GM18951 (cell line): ENCODE measurements at regions not wholly inside any gene's neighbourhood (a gene's known extent, or its start where the extent isn't known, plus 50 kb on each side); places are given as distances from the start of the nearest gene placed in this dataset.

Experiments
- POLR2A ChIP-seq: IDR thresholded peaks from 4 replicates; pipeline ENCODE4 v1.6.1; 2011; ENCODE audit warnings: mild to moderate bottlenecking; ENCODE audit not compliant: insufficient read length, insufficient read depth; ENCODE audit errors: extremely low read depth
- in situ Hi-C: fragments of 300-500 bp; cut with MboI; formaldehyde crosslinking; loops from one replicate; pipeline ENCODE4 v1.12.0; 2022; ENCODE audit warnings: low sequenced_read_pairs, mixed read lengths, inconsistent platforms; ENCODE audit not compliant: unreplicated experiment

DNA sequence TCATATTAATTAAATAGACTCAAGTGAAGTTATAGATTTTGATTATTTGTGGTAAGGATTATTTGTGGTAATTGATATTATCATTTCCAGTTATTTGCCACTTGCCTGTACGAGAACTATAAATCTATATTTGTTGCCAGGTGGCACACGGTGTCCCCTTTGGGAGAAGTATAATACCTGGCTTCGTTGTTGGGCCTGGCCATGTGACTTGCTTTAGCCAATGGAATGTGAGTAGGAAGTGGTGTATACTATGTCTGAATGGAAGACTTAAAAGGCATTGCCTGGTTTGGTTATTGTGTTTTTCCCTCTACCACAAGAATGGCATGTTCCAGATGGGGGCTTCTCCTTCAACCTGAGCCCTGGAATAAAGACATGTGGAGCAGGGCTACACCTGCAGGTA lies 228.1 kb downstream of the CDC5L start:
- in situ Hi-C loops, result no loop called here
- no peak for TF ChIP-seq POLR2A

- TF ChIP-seq POLR2A, result no peak
- in situ Hi-C loops, result no loop called here
Measured at GRCh38 chr6:44617416-44617815, 229.9 kb downstream of the CDC5L start.

- in situ Hi-C loops, result no loop called here
- no peak for TF ChIP-seq POLR2A
Measured at GRCh38 chr6:44618371-44618770, 230.9 kb downstream of the CDC5L start.

GRCh38 chr6:44620922-44621321 lies 233.4 kb downstream of the CDC5L start:
- no peak for TF ChIP-seq POLR2A
- in situ Hi-C loops, result no loop called here

DNA sequence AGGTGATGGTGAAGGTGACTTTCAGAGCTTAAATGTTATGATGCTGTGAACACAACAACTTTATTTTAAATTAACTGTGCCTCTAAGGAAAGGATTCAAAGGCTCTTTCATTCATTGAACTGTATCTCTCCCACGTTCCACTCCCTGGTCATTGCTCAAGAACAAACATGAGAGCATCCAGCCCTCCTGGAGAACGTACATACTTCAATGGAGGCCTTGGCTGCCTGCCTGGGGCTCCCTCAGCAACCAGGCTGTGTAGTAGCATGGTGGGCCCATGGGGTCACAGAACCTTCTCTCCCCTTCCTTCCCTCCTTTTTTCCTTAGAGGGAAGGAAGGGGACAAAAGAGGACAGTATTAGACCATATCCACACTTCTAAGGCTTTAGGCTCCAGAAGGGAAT lies 234.3 kb downstream of the CDC5L start:
- in situ Hi-C loops, result no loop called here
- no peak for TF ChIP-seq POLR2A

- in situ Hi-C loops, result no loop called here
- TF ChIP-seq POLR2A, result no peak
Measured at GRCh38 chr6:44622555-44622954, 235.0 kb downstream of the CDC5L start.

- in situ Hi-C loops, result no loop called here
- no peak for TF ChIP-seq POLR2A
Measured at GRCh38 chr6:44622956-44623355, 235.4 kb downstream of the CDC5L start.

DNA sequence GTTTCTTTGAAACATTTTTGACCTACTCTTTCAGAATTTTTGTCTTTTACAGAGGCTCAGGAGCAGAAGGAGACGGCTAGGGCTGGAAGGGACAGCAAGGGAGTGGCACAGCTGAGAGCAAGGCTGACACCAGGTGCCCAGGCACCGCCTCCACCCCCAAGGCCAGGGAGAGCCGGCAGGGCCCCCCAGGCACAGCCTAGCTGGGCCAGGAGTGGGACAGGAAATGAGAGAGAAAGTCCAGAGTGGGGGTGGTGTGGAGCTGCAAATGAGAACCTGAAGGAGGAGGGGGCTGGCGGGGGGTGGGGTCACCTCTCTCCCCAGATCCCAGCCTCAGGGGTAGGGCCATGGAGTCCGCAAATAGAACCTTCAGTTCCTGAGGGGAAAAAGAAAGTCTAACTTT lies 236.7 kb downstream of the CDC5L start:
- in situ Hi-C loops, result no loop called here
- TF ChIP-seq POLR2A, result no peak

DNA sequence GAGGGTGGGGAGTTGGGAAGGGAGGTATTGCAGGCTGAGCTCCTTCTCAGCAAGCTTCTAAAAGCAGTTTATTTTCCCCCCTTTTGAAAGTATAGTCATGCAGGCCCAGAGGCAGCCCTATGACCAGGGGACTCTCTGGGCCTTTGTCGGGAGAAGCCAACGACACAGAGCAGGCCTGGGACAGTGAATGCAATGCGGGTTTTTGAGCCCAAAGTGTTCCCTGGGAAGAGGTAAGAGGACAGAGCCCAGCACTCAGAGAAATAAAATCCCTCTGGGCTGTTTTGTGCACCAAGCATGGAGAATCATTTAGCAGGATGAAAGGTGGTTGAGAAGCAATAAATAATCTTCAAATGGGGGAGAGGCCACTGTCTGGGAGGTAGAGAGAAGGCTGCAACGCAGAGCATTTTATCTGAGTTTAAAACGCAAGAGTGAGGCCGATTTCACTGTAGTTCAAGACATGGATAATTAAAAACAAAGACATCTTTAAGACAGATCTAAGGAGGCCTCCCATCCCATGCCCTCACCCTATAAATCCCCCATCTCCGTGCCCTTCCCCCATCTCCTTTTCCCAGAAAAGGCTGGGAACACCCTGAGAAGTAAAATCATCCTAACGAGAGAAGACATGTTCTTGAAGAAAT lies 237.5 kb downstream of the CDC5L start:
- no peak for TF ChIP-seq POLR2A
- in situ Hi-C loops, result loop anchor here (25.0 kb wide), 1 partner anchor 1287 kb away; no protein-coding TSS in a partner anchor

- in situ Hi-C loops, result loop anchor here (25.0 kb wide), 1 partner anchor 1286 kb away; no protein-coding TSS in a partner anchor
Measured at GRCh38 chr6:44625996-44626395, 238.5 kb downstream of the CDC5L start.

DNA sequence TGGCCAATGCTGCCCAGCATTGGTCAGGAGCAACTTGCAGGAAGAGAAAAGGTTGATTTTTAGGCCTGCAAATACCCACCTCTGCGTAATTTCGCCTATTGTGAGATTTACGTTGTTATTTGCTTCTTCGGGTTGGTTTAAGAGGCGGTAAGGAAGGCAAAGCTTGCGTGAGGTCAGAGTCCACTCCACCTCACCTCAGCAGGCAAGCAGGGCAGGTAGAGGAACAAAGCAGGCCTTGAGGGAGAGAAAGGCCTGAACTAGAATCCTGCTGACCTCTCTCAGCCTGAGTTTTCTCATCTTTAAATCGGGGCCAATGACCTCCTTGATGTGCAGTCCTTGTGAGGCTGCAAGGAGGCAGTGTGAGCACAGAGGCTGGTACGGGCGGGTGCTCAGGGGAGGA lies 239.1 kb downstream of the CDC5L start:
- no peak for TF ChIP-seq POLR2A
- in situ Hi-C loops, result loop anchor here (25.0 kb wide), 1 partner anchor 1286 kb away; no protein-coding TSS in a partner anchor

More at GRCh38 chr6:44625996-44626395, 238.5 kb downstream of the CDC5L start:
- no peak for TF ChIP-seq POLR2A

- in situ Hi-C loops, result loop anchor here (25.0 kb wide), 1 partner anchor 1285 kb away; no protein-coding TSS in a partner anchor
- no peak for TF ChIP-seq POLR2A
Measured at GRCh38 chr6:44627091-44627882, 239.8 kb downstream of the CDC5L start.

DNA sequence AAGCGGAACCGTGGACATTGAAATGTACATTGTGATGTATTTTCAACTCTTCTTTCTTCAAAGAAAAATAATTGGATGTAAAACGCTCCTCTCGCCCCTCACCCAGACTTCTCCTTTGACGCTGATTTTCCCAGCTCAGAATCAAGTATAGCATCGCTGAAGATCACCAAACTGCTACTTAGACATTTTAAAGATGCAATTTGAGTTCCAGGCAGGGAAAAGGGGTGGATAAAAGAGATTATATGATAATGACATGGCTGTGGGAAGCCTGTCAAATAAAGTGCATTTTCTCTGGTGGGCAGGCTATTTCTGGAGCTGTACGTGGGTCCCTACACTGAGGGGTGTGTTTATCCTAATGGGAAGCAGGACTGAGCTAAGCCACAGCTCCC lies 240.4 kb downstream of the CDC5L start:
- in situ Hi-C loops, result loop anchor here (25.0 kb wide), 1 partner anchor 1284 kb away; no protein-coding TSS in a partner anchor

DNA sequence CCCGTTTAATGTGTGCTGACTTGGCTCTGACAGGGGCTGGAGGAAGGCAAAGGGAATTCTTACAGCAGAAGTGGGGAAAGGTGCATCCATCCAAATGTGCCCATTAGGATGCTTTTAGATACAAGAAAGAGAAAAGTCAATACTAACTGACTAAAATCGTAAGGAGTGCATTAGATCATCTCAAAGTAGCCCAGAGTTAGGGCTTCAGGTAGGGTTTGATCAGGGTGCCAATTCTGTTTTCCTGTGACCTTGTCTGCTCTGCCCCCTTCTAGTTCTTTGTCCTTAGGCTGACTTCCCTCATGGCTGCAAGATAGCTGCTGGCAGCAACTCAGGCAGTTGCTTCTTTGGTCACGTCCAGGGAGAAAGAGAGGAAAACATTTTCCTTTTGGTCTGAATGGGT lies 240.8 kb downstream of the CDC5L start:
- no peak for TF ChIP-seq POLR2A
- in situ Hi-C loops, result loop anchor here (25.0 kb wide), 1 partner anchor 1284 kb away; no protein-coding TSS in a partner anchor

More for the DNA sequence above, 240.4 kb downstream of the CDC5L start:
- no peak for TF ChIP-seq POLR2A
